ENCODE measurements at regions not wholly inside any gene's neighbourhood (a gene's known extent, or its start where the extent isn't known, plus 50 kb on each side); places are given as distances from the start of the nearest gene placed in this dataset.

GRCh38 chr2:12110481-12110880 is 364.0 kb downstream of the LPIN1 start:
- TF ChIP-seq SUZ12 (IDR thresholded peaks at IDR 0.05; ENCODE audit: extremely low read depth, insufficient read depth, insufficient read length) = no peak
- TF ChIP-seq ZNF274 (IDR thresholded peaks at IDR 0.05; ENCODE audit: low read depth, low read length) = no peak
- TF ChIP-seq YY1 (IDR thresholded peaks at IDR 0.05; ENCODE audit: insufficient read depth, insufficient read length) = no peak
